Aorta (tissue), 5 donors: ENCODE measurements at regions not wholly inside any gene's neighbourhood (a gene's known extent, or its start where the extent isn't known, plus 50 kb on each side); places are given as distances from the start of the nearest gene placed in this dataset.
"Not testable (repeated sequence)": the region's sequence is repeated elsewhere in the genome, so short reads cannot be mapped to it uniquely, and the experiment has no call there.

Source experiments
- ATAC-seq: fragments of 200-7000 bp; cut with Tn5 transposase; one replicate; pipeline ENCODE4 v1.9.1; 2022; ENCODE audit warnings: moderate library complexity; ENCODE audit not compliant: low FRiP score
- DNase-seq, 2 donors: peaks; one replicate each; pipeline ENCODE4 v3.0.0-alpha.2; 2020
- H3K27ac ChIP-seq, 2 donors: one replicate each; pipeline ENCODE4 v1.5.1; 2013; ENCODE audit warnings: low read length in 2 of 2, mild to moderate bottlenecking in 2 of 2, moderate library complexity in 2 of 2, control low read depth in 1 of 2, inconsistent platforms in 1 of 2, low read depth in 1 of 2
- H3K27me3 ChIP-seq, 2 donors: one replicate each; pipeline ENCODE4 v1.6.1; 2013; ENCODE audit warnings: control low read depth in 1 of 2, low read length in 1 of 2, mild to moderate bottlenecking in 1 of 2, moderate library complexity in 1 of 2; ENCODE audit not compliant: insufficient read depth in 2 of 2, control insufficient read depth in 1 of 2
- H3K36me3 ChIP-seq, 2 donors: one replicate each; pipeline ENCODE4 v1.6.1; 2013; ENCODE audit warnings: control low read depth in 1 of 2, low read length in 1 of 2, mild to moderate bottlenecking in 1 of 2; ENCODE audit not compliant: insufficient read depth in 2 of 2, control insufficient read depth in 1 of 2
- H3K4me1 ChIP-seq, 2 donors: one replicate each; pipeline ENCODE4 v1.6.1; 2013; ENCODE audit warnings: low read length in 2 of 2, control low read depth in 1 of 2, mild to moderate bottlenecking in 1 of 2, moderate library complexity in 1 of 2; ENCODE audit not compliant: insufficient read depth in 2 of 2, control insufficient read depth in 1 of 2
- H3K4me3 ChIP-seq, 2 donors: one replicate each; pipeline ENCODE4 v1.5.1; 2013; ENCODE audit warnings: low read length in 2 of 2, control low read depth in 1 of 2, mild to moderate bottlenecking in 1 of 2
- H3K9me3 ChIP-seq: one replicate; pipeline ENCODE4 v1.6.1; 2013; ENCODE audit warnings: mild to moderate bottlenecking, low read length; ENCODE audit not compliant: control insufficient read depth
- WGBS, 2 donors: extraction: QIAGEN DNeasy Blood & Tissue Kit; methylation state at CpG; one replicate each; pipeline ENCODE4 v1.1.7; 2013; 5-methylcytosine and 5-hydroxymethylcytosine counted together
- intact Hi-C, 2 donors: fragments of 100-400 bp; cut with DNase I; formaldehyde crosslinking; loops; one replicate each; pipeline versions ENCODE4 v1.14.2 to v1.15.0; 2022
- donor health status: healthy with polysubstance abuse.
- donor health status: Bipolar disorder and iron deficiency.
- donor health status: DM: no; HTN: no; CAD: no.
- donor health status: DM: no; HTN: no; CAD: no.
- donor health status: DM: yes; HTN: yes; CAD: no.

DNA sequence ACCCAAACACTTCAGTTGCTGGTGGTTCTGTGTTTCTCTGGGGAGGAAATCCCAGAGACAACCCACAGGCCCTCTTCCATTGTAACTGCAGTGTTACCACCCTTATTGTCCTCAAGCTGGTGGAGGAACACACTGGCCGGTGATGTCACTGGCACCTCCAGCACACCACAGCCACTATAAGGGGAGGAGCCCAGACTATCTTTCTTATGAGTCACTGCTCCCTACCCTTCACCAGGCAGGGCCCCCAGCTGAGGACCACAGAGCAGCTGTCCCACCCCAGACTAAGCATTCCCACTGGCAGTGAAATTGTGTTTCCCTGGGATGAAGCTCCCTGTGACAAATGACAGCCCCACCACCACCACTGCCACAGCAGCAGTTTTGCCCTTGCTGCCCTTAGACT lies 171.8 kb upstream of the FGF16 start:
- Histone ChIP-seq H3K27me3 (no peaks in the 10 kb centered on the region), H3K36me3 (no peaks in the 10 kb centered on the region), H3K9me3 (no peaks in the 10 kb centered on the region), H3K27ac (no peak overlapping the region), H3K4me3 (no peak overlapping the region), H3K4me1 (no peaks in the 10 kb centered on the region)
- 94 to 97% methylated on average over 1 of the region's 1 CpG for WGBS, 2 donors
- ATAC-seq: no peak
- intact Hi-C loops: no loop called here
- no peak for DNase-seq

DNA sequence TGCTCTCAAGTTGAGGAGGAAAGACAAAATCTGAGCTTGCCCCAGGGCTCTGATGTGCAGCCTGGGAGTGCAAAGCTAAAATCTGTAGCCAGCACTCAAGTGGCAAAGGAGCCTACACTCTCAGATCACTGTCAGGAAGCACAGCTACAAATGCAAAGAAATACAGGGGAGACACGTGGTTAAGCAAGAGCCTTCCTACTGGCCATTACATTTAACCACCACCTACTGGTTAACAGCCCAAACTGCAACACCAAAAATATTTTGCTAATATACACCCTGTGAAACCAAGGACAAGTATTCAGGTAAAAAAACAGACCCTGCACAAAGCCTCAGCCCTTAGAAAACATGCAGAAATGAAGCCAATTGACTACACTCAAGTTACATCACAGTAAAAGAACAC lies 170.4 kb upstream of the FGF16 start:
- Histone ChIP-seq H3K27ac (no peak overlapping the region), H3K4me1 (no peaks in the 10 kb centered on the region), H3K9me3 (no peaks in the 10 kb centered on the region), H3K36me3 (no peaks in the 10 kb centered on the region), H3K4me3 (no peak overlapping the region), H3K27me3 (no peaks in the 10 kb centered on the region)
- intact Hi-C loops: no loop called here
- DNase-seq: no peak
- ATAC-seq: no peak
- WGBS, 2 donors: 12 to 20% methylated on average over 1 of the region's 1 CpG

DNA sequence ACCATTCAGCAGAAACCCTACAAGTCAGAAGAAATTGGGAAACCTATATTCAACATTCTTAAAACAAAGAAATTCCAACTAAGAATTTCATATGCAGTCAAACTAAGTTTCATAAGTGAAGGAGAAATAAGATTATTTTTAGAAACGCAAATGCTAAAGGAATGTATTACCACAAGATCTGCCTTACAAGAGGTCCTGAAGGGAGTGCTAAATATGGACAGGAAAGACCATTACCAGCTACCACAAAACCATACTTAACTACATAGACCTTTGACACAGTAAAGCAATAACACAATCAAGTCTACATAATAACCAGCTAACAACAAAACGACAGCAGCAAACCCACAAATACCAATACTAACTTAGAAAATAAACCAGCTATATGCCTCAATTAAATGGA lies 169.3 kb upstream of the FGF16 start:
- DNase-seq (no peak), ATAC-seq (no peak)
- Histone ChIP-seq H3K4me1 (no peaks in the 10 kb centered on the region), H3K27me3 (no peaks in the 10 kb centered on the region), H3K27ac (no peak overlapping the region), H3K36me3 (no peaks in the 10 kb centered on the region), H3K9me3 (no peaks in the 10 kb centered on the region), H3K4me3 (no peak overlapping the region)
- intact Hi-C loops: no loop called here
- WGBS, 2 donors: 52 to 67% methylated on average over 2 of the region's 2 CpGs

DNA sequence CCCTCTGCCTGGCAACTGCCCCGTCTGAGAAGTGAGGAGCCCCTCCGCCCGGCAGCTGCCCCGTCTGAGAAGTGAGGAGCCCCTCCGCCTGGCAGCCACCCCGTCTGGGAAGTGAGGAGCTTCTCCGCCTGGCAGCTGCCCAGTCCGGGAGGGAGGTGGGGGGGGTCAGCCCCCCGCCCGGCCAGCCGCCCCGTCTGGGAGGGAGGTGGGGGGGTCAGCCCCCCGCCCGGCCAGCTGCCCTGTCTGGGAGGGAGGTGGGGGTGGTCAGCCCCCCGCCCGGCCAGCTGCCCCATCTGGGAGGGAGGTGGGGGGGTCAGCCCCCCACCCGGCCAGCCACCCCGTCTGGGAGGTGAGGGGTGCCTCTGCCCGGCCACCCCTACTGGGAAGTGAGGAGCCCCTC lies 167.8 kb upstream of the FGF16 start:
- ATAC-seq, H3K27me3 ChIP-seq, intact Hi-C loops, H3K9me3 ChIP-seq, H3K4me1 ChIP-seq, H3K4me3 ChIP-seq, H3K36me3 ChIP-seq, DNase-seq, H3K27ac ChIP-seq: not testable (repeated sequence)
- WGBS, 2 donors: 65 to 89% methylated on average over 4 to 17 of the region's 19 CpGs

DNA sequence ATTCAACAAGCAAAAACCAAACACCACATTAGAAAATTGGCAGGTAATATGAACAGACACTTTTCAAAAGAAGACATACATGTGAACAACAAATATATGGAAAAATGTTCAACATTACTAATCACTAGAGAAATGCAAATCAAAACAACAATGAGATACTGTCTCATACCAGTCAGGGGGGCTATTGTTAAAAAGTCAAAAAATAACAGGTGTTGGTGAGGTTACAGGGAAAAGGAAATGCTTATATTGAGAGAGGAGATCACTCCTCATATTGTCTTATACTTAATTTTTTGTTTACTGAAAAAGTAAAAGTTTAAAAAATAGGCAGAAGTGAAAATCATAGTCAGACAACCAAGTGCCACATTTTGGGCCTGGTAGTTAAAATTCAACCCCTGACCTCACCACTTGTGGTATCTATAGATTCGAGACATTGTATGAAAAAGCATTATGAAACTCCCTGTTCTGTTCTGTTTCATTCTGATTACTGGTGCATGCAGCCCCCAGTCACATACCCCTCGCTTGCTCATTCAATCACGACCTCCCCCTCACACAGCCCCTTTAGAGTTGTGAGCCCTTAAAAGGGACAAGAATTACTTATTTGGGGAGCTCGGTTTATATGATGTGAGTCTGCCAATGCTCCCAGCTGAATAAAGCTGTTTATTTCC lies 153.7 kb upstream of the FGF16 start:
- no peak overlapping the region for H3K27ac ChIP-seq
- no peak overlapping the region for H3K4me3 ChIP-seq
- no peaks in the 10 kb centered on the region for H3K27me3 ChIP-seq
- H3K36me3 ChIP-seq: no peaks in the 10 kb centered on the region
- H3K4me1 ChIP-seq: no peaks in the 10 kb centered on the region
- DNase-seq (no peak), ATAC-seq (no peak)
- intact Hi-C loops: no loop called here
- 44 to 78% methylated on average over 4 of the region's 4 CpGs for WGBS, 2 donors
- no peaks in the 10 kb centered on the region for H3K9me3 ChIP-seq

DNA sequence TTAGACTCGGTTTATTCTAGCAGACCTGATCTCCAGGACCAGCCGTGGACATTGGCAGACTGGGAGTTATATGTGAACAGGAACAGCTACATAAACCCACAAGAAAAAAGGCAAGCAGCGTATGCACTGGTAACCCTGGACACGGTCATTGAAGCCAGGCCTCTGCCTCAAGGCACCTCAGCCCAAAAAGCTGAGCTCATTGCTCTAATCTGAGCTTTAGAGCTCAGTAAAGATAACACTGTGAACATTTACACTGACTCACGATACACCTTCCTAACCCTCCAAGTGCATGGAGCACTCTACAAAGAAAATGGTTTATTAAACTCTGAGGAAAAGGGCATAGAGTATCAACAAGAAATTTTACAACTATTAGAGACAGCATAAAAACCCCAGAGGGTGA lies 148.9 kb upstream of the FGF16 start:
- intact Hi-C loops: no loop called here

DNA sequence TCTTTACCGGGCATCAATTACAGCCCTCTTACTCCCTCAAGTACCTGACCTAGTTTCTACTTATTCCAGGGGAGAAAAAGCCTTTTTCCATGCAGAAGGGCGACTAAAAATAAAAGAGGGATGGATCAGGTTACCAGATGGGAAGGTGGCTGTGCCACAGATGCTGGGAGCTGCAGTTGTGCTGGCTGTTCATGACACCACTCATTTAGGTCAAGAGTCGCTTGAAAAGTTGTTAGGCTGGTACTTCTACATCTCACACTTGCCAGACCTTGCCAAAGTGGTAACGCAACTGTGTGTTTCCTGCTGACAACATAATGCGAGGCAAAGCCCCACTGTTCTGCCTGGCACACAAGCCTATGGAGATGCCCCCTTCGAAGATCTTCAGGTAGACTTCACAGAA lies 148.4 kb upstream of the FGF16 start:
- intact Hi-C loops: no loop called here
- Histone ChIP-seq H3K36me3 (no peaks in the 10 kb centered on the region), H3K4me3 (no peak overlapping the region), H3K27ac (no peak overlapping the region), H3K27me3 (no peaks in the 10 kb centered on the region), H3K4me1 (no peaks in the 10 kb centered on the region), H3K9me3 (no peaks in the 10 kb centered on the region)
- no peak for ATAC-seq
- WGBS, 2 donors: 69 to 76% methylated on average over 6 of the region's 6 CpGs
- DNase-seq: no peak

More for the DNA sequence above, 148.9 kb upstream of the FGF16 start:
- no peaks in the 10 kb centered on the region for H3K9me3 ChIP-seq
- no peaks in the 10 kb centered on the region for H3K36me3 ChIP-seq
- ATAC-seq (no peak), DNase-seq (no peak)
- H3K27ac ChIP-seq: no peak overlapping the region
- H3K4me3 ChIP-seq: no peak overlapping the region
- no peaks in the 10 kb centered on the region for H3K4me1 ChIP-seq
- H3K27me3 ChIP-seq: no peaks in the 10 kb centered on the region
- WGBS, 2 donors: 66 to 69% methylated on average over 5 of the region's 5 CpGs

DNA sequence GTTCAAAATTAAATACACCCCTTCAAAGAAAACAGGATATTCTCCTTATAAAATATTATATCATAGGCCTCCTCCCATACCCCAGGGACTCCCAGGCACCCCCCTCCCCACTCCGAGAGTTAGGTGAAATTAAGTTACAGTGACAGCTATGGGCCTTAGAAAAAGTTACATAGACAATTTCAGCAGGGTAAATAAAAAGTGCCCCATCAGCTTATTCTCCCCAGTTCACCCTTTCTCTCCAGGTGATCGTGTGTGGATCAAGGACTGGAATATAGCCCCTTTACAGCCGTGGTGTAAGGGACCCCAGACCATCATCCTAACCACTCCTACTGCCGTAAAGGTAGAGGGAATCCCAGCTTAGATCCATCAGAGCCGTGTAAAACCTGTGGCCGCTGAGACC lies 147.6 kb upstream of the FGF16 start:
- Histone ChIP-seq H3K27ac (no peak overlapping the region), H3K4me3 (no peak overlapping the region), H3K9me3 (no peaks in the 10 kb centered on the region), H3K27me3 (no peaks in the 10 kb centered on the region), H3K4me1 (no peaks in the 10 kb centered on the region), H3K36me3 (no peaks in the 10 kb centered on the region)
- intact Hi-C loops: no loop called here
- ATAC-seq (no peak), DNase-seq (no peak)
- WGBS, 2 donors: 69 to 86% methylated on average over 6 of the region's 6 CpGs

DNA sequence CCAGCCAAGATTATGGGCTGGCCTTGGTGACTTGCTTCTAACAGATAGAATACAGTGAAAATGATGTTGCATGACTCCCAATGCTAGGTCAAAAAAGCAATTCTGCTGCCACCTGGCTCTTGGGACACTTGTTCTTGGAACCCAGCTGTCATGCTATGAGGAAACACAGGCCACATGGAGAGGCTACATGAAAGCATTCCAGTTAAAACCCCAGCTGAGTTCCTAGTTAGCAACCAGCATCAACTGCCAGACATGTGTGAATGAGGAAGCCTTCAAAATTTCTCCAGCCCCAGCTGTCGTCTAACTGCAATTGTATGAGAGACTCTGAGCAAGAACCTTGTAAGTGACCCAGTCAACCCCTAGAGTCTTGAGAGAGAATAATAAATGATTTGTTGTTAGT lies 105.2 kb upstream of the FGF16 start:
- Histone ChIP-seq H3K36me3 (no peaks in the 10 kb centered on the region), H3K27ac (no peak overlapping the region), H3K9me3 (no peaks in the 10 kb centered on the region), H3K4me3 (no peak overlapping the region), H3K4me1 (no peaks in the 10 kb centered on the region), H3K27me3 (no peaks in the 10 kb centered on the region)
- intact Hi-C loops: no loop called here
- no peak for DNase-seq
- 5 to 28% methylated on average over 1 of the region's 1 CpG for WGBS, 2 donors
- no peak for ATAC-seq
